GM18951 (cell line): ENCODE measurements at regions not wholly inside any gene's neighbourhood (a gene's known extent, or its start where the extent isn't known, plus 50 kb on each side); places are given as distances from the start of the nearest gene placed in this dataset.
"Not testable (repeated sequence)": the region's sequence is repeated elsewhere in the genome, so short reads cannot be mapped to it uniquely, and the experiment has no call there.

Experiments
- POLR2A ChIP-seq: IDR thresholded peaks from 4 replicates; pipeline ENCODE4 v1.6.1; 2011; ENCODE audit warnings: mild to moderate bottlenecking; ENCODE audit not compliant: insufficient read length, insufficient read depth; ENCODE audit errors: extremely low read depth
- in situ Hi-C: fragments of 300-500 bp; cut with MboI; formaldehyde crosslinking; loops from one replicate; pipeline ENCODE4 v1.12.0; 2022; ENCODE audit warnings: low sequenced_read_pairs, mixed read lengths, inconsistent platforms; ENCODE audit not compliant: unreplicated experiment

- in situ Hi-C loops: no loop called here
- no peak for TF ChIP-seq POLR2A
Measured at GRCh38 chr9:88871669-88872068, 119.6 kb upstream of the S1PR3 start.

- in situ Hi-C loops: no loop called here
Measured at GRCh38 chr9:88872192-88872946, 118.9 kb upstream of the S1PR3 start.

GRCh38 chr9:88873635-88874034 lies 117.6 kb upstream of the S1PR3 start:
- in situ Hi-C loops: no loop called here
- TF ChIP-seq POLR2A: no peak

More at GRCh38 chr9:88872192-88872946, 118.9 kb upstream of the S1PR3 start:
- no peak for TF ChIP-seq POLR2A

GRCh38 chr9:88874391-88874790 lies 116.9 kb upstream of the S1PR3 start:
- no peak for TF ChIP-seq POLR2A
- in situ Hi-C loops: no loop called here

GRCh38 chr9:88875400-88876120 lies 115.7 kb upstream of the S1PR3 start:
- TF ChIP-seq POLR2A: no peak
- in situ Hi-C loops: no loop called here

GRCh38 chr9:88880199-88880598 lies 111.1 kb upstream of the S1PR3 start:
- in situ Hi-C loops: no loop called here
- no peak for TF ChIP-seq POLR2A

GRCh38 chr9:88884291-88884690 lies 107.0 kb upstream of the S1PR3 start:
- in situ Hi-C loops: not testable (repeated sequence)

GRCh38 chr9:88886762-88887161 lies 104.5 kb upstream of the S1PR3 start:
- in situ Hi-C loops: not testable (repeated sequence)

- TF ChIP-seq POLR2A: no peak
- in situ Hi-C loops: no loop called here
Measured at GRCh38 chr9:88889386-88889785, 101.9 kb upstream of the S1PR3 start.

- in situ Hi-C loops: no loop called here
- no peak for TF ChIP-seq POLR2A
Measured at GRCh38 chr9:88890546-88890945, 100.7 kb upstream of the S1PR3 start.

GRCh38 chr9:88891040-88891439 lies 100.2 kb upstream of the S1PR3 start:
- no peak for TF ChIP-seq POLR2A
- in situ Hi-C loops: no loop called here

- in situ Hi-C loops: no loop called here
- TF ChIP-seq POLR2A: no peak
Measured at GRCh38 chr9:88892724-88893123, 98.5 kb upstream of the S1PR3 start.

GRCh38 chr9:88897081-88897480 lies 94.2 kb upstream of the S1PR3 start:
- TF ChIP-seq POLR2A: no peak
- in situ Hi-C loops: no loop called here

GRCh38 chr9:88898039-88898720 lies 93.1 kb upstream of the S1PR3 start:
- in situ Hi-C loops: no loop called here
- no peak for TF ChIP-seq POLR2A

GRCh38 chr9:88905506-88905905 lies 85.8 kb upstream of the S1PR3 start:
- no peak for TF ChIP-seq POLR2A
- in situ Hi-C loops: no loop called here
